GM06990 (cell line): ENCODE measurements at regions not wholly inside any gene's neighbourhood (a gene's known extent, or its start where the extent isn't known, plus 50 kb on each side); places are given as distances from the start of the nearest gene placed in this dataset.

Experiments used
- DNase-seq: peaks from one replicate; pipeline ENCODE4 v3.0.0-alpha.2; 2011; ENCODE audit not compliant: insufficient read length; ENCODE audit errors: extremely low read depth
- H3K27me3 ChIP-seq: replicated peaks from 2 replicates; pipeline ENCODE4 v1.6.0; 2011; ENCODE audit warnings: low read length; ENCODE audit not compliant: control insufficient read depth, insufficient read depth
- H3K36me3 ChIP-seq: 2 replicates; pipeline ENCODE4 v1.5.1; 2011; ENCODE audit warnings: low read length; ENCODE audit not compliant: control insufficient read depth, insufficient read depth
- H3K4me3 ChIP-seq: replicated peaks from 2 replicates; pipeline ENCODE4 v1.5.1; 2011; ENCODE audit warnings: low read depth, mild to moderate bottlenecking, control low read depth, low read length
- CTCF ChIP-seq: IDR thresholded peaks from 2 replicates; pipeline ENCODE4 v1.5.1; 2011; ENCODE audit warnings: low read length, control low read depth, mild to moderate bottlenecking, inconsistent platforms; ENCODE audit not compliant: insufficient read depth, poor library complexity, severe bottlenecking

- DNase-seq, result no peak
- H3K27me3 ChIP-seq, result no peaks in the 10 kb centered on the region; the same call in 1 of the 2 replicates
- no peak for TF ChIP-seq CTCF
- no peaks in the 10 kb centered on the region for H3K36me3 ChIP-seq
- no peak overlapping the region for H3K4me3 ChIP-seq
Observed at GRCh38 chr18:22307528-22307927, 110.2 kb downstream of the CTAGE1 start.

- no peak for TF ChIP-seq CTCF
- H3K27me3 ChIP-seq, result no peaks in the 10 kb centered on the region; the same call in 1 of the 2 replicates
- no peak for DNase-seq
- no peaks in the 10 kb centered on the region for H3K36me3 ChIP-seq
- H3K4me3 ChIP-seq, result no peak overlapping the region
Observed at GRCh38 chr18:22303927-22304326, 113.8 kb downstream of the CTAGE1 start.

- no peak for TF ChIP-seq CTCF
- DNase-seq, result no peak
- no peak overlapping the region for H3K4me3 ChIP-seq
- no peaks in the 10 kb centered on the region for H3K36me3 ChIP-seq
- H3K27me3 ChIP-seq, result no peaks in the 10 kb centered on the region; the same call in 1 of the 2 replicates
Observed at GRCh38 chr18:22302144-22302543, 115.6 kb downstream of the CTAGE1 start.

GRCh38 chr18:22300665-22301636, 116.8 kb downstream of the CTAGE1 start:
- Histone ChIP-seq H3K36me3 (no peaks in the 10 kb centered on the region), H3K4me3 (no peak overlapping the region), H3K27me3 (no peaks in the 10 kb centered on the region; the same call in 1 of the 2 replicates)
- no peak for DNase-seq
- no peak for TF ChIP-seq CTCF

- Histone ChIP-seq H3K27me3 (no peaks in the 10 kb centered on the region), H3K36me3 (no peaks in the 10 kb centered on the region), H3K4me3 (no peak overlapping the region)
- DNase-seq, result no peak
- TF ChIP-seq CTCF, result no peak
Observed at GRCh38 chr18:22297008-22297407, 120.7 kb downstream of the CTAGE1 start.
